ENCODE measurements at regions not wholly inside any gene's neighbourhood (a gene's known extent, or its start where the extent isn't known, plus 50 kb on each side); places are given as distances from the start of the nearest gene placed in this dataset.
"Not testable (repeated sequence)": the region's sequence is repeated elsewhere in the genome, so short reads cannot be mapped to it uniquely, and the experiment has no call there.

DNA sequence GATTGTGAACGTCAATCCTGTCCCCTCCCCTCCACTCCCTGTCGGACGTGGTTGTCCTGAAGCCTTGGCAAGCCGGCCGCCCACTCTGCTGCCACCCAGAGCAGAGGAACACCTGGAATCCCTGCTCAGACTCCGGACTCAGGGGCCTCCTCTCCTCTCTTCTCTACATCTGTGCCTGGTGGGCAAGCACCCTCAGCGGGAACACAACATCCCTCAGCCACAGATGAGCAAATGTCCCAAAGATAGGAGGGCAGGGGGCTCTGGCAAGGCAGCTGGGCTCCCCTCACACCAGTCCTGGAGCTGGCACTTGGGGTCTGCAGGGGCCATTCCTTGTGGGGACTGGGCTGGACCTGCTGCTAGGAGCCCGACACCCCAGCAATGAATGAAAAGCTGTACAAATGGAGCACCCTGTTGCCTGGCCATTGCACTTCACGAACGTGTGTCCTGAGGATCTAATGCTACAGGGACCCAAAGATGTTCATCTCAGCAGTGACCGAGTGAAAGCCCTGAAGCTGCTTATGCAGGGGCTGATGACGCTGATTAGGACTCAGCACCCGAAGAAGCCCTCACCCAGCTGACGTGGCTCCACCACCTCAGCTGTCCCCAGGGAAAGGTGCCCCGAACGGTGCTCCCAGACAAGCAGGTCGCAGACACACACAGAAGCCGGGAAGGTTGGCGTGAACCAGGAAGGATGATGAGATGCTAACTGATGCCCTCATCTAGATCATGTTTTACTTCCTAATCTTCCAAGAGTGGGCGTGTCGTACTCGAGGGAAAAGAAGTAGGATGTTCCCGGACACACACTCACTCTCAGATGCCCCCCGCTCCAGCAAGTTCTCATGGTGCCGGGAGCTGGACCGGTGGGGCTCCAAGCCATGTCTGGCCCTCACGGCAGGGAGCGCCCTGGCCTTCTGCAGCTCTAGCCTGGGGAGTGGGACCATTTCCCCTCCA lies 177.0 kb upstream of the PPP1R26 start:
- Histone ChIP-seq H3K36me3 (ENCODE audit: control insufficient read depth, insufficient read depth, low read length) (no peaks in the 10 kb centered on the region), H3K27ac (ENCODE audit: low read length) (no peak overlapping the region), H3K9me3 (ENCODE audit: control insufficient read depth, insufficient read depth, low read length) (no peaks in the 10 kb centered on the region), H3K27me3 (ENCODE audit: control insufficient read depth, insufficient read depth, low read length) (no peaks in the 10 kb centered on the region; the same call in 1 of the 2 replicates), H3K4me1 (ENCODE audit: control insufficient read depth, insufficient read depth, low read length) (no peaks in the 10 kb centered on the region), H3K4me3 (ENCODE audit: low read length) (no peak overlapping the region)
- DNase-seq (ENCODE audit: low read depth, low spot score): no peak
- WGBS (ENCODE audit: insufficient coverage, insufficient read length): no CpG with 5 or more reads among the region's 28 CpGs

DNA sequence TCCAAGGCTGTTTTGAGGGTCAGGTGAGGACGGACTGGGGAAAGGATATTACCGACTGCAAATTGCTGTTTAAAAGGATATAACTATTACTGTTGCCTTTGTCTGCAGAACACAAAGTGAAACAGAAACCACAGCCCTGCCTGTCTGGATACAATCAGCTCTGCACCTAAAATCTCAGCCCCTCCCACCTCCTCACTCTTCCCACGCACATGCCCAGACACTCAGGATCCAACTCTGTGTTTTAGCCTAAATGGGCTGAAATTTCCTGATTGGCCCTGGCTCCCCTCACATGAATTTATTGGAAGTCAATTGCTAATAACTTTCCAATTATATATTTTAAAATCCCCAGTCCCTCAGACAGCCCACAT lies 176.3 kb upstream of the PPP1R26 start:
- no peak for DNase-seq (ENCODE audit: low read depth, low spot score)
- H3K27ac ChIP-seq (ENCODE audit: low read length): no peak overlapping the region
- no CpG with 5 or more reads among the region's 3 CpGs for whole genome bisulfite sequencing (ENCODE audit: insufficient coverage, insufficient read length)
- no peaks in the 10 kb centered on the region for H3K4me1 ChIP-seq (ENCODE audit: control insufficient read depth, insufficient read depth, low read length)
- no peaks in the 10 kb centered on the region for H3K36me3 ChIP-seq (ENCODE audit: control insufficient read depth, insufficient read depth, low read length)
- no peaks in the 10 kb centered on the region for H3K27me3 ChIP-seq (ENCODE audit: control insufficient read depth, insufficient read depth, low read length)
- no peaks in the 10 kb centered on the region for H3K9me3 ChIP-seq (ENCODE audit: control insufficient read depth, insufficient read depth, low read length)
- H3K4me3 ChIP-seq (ENCODE audit: low read length): no peak overlapping the region

DNA sequence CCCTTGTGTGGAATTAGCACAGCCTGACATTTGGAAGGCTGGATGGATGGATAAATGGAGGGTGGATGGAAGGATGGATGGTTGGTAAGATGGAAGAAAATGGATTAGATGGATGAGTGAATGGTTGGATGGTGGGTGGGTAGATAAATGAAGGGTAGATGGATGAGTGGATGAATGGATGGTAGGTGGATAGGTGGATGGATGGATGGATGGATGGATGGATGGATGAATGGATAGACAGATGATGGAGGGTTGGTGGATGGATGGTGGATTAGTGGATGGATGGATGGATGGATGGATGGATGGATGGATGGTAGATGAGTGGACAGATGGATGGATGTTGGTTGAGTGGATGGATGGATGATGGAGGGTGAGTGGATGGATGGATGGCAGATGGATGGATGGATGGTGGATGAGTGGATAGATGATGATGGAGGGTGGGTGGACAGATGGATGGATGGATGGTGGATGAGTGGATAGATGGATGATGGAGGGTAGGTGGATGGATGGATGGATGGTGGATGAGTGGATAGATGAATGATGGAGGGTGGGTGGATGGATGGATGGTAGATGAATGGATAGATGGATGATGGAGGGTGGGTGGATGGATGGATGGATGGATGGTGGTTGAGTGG lies 175.6 kb upstream of the PPP1R26 start:
- H3K4me1 ChIP-seq (ENCODE audit: control insufficient read depth, insufficient read depth, low read length): no peaks in the 10 kb centered on the region
- H3K27me3 ChIP-seq (ENCODE audit: control insufficient read depth, insufficient read depth, low read length): no peaks in the 10 kb centered on the region
- H3K27ac ChIP-seq (ENCODE audit: low read length): no peak overlapping the region
- no peak for DNase-seq (ENCODE audit: low read depth, low spot score)
- H3K4me3 ChIP-seq (ENCODE audit: low read length): no peak overlapping the region
- H3K36me3 ChIP-seq (ENCODE audit: control insufficient read depth, insufficient read depth, low read length): no peaks in the 10 kb centered on the region
- H3K9me3 ChIP-seq (ENCODE audit: control insufficient read depth, insufficient read depth, low read length): no peaks in the 10 kb centered on the region

DNA sequence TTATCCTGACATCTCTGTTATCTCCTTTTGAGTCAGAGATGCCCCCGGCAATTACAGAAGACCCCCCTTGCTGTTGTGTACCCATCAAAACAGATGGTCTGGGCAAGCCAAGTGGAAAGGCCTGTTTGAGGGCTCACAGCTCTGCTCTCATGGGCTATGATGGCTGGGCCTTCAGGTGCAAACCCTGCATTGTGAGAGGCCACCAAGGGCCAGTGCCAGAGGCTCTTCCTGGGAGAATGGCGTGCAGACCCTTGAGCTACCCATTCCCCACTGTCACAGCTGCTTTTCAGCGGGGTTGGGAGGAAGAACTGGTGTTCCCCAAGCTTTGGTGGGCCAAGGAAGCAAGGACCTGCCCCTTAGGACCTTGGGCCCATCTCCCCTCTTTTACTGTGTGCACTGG lies 174.7 kb upstream of the PPP1R26 start:
- no CpG with 5 or more reads among the region's 3 CpGs for WGBS (ENCODE audit: insufficient coverage, insufficient read length)
- no peaks in the 10 kb centered on the region for H3K36me3 ChIP-seq (ENCODE audit: control insufficient read depth, insufficient read depth, low read length)
- no peaks in the 10 kb centered on the region for H3K9me3 ChIP-seq (ENCODE audit: control insufficient read depth, insufficient read depth, low read length)
- H3K4me1 ChIP-seq (ENCODE audit: control insufficient read depth, insufficient read depth, low read length): peaks cover 1% of the 10 kb centered on the region; the same call in 1 of the 2 replicates
- no peak for DNase-seq (ENCODE audit: low read depth, low spot score)
- no peaks in the 10 kb centered on the region for H3K27me3 ChIP-seq (ENCODE audit: control insufficient read depth, insufficient read depth, low read length)
- no peak overlapping the region for H3K4me3 ChIP-seq (ENCODE audit: low read length)
- H3K27ac ChIP-seq (ENCODE audit: low read length): no peak overlapping the region

DNA sequence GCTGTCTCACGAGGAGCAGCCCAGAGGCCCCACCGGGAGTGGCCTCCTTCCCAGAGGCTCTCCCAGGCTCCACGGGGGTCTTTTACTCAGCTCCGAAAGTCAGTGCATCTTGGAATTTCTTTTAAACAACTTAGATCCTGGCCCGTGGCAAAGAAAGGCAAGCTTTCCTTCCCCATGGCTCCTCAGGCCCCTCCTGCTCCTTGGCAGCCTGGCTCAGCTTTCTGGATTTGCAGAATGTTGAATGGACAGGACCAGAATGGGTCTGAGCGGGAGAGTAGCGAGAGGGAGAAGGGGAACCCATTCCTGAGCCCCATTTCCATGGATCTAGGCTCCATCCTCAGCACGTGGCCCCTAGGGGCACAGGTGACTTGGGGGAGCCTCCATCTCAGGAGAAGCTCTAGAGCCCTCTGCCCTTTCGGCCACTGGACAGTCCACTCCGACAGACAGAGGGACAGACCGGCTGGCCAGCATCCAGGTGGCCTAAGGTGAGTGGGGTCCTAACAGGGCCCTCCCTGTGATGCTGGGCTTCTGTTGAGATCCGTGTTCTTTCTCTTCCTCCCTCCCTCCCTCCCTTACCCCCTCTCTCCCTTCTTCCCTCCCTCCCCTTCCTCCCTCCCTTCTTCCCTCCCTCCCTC lies 173.9 kb upstream of the PPP1R26 start:
- H3K27me3 ChIP-seq (ENCODE audit: control insufficient read depth, insufficient read depth, low read length): no peaks in the 10 kb centered on the region
- no peak overlapping the region for H3K27ac ChIP-seq (ENCODE audit: low read length)
- H3K36me3 ChIP-seq (ENCODE audit: control insufficient read depth, insufficient read depth, low read length): no peaks in the 10 kb centered on the region
- H3K4me3 ChIP-seq (ENCODE audit: low read length): no peak overlapping the region
- whole genome bisulfite sequencing (ENCODE audit: insufficient coverage, insufficient read length): no CpG with 5 or more reads among the region's 12 CpGs
- DNase-seq (ENCODE audit: low read depth, low spot score): no peak
- peaks cover 1% of the 10 kb centered on the region; the same call in 1 of the 2 replicates for H3K4me1 ChIP-seq (ENCODE audit: control insufficient read depth, insufficient read depth, low read length)
- H3K9me3 ChIP-seq (ENCODE audit: control insufficient read depth, insufficient read depth, low read length): no peaks in the 10 kb centered on the region

DNA sequence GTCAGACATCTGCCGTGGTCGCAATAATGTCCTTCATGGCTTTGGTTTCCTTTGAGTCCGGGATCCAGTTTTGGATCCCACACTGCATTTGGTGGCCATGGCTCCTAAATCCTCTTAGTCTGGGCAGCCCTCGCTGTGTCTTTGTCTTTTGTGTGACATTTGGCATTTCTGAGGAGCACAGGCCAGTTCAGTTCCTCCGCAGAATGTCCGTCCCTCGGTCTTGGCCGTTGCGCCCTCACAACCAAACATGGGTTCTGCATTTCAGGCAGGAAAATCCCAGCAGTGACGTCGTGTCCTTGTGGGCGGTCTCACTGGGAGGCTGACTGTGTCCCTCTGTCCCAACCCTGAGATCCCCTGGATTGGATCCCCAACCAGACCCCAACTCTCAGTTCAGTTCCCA lies 172.9 kb upstream of the PPP1R26 start:
- Histone ChIP-seq H3K4me3 (ENCODE audit: low read length) (no peak overlapping the region), H3K9me3 (ENCODE audit: control insufficient read depth, insufficient read depth, low read length) (no peaks in the 10 kb centered on the region), H3K27ac (ENCODE audit: low read length) (no peak overlapping the region), H3K36me3 (ENCODE audit: control insufficient read depth, insufficient read depth, low read length) (no peaks in the 10 kb centered on the region), H3K27me3 (ENCODE audit: control insufficient read depth, insufficient read depth, low read length) (no peaks in the 10 kb centered on the region), H3K4me1 (ENCODE audit: control insufficient read depth, insufficient read depth, low read length) (peaks cover 1% of the 10 kb centered on the region; the same call in 1 of the 2 replicates)
- DNase-seq (ENCODE audit: low read depth, low spot score): no peak
- WGBS (ENCODE audit: insufficient coverage, insufficient read length): no CpG with 5 or more reads among the region's 12 CpGs

DNA sequence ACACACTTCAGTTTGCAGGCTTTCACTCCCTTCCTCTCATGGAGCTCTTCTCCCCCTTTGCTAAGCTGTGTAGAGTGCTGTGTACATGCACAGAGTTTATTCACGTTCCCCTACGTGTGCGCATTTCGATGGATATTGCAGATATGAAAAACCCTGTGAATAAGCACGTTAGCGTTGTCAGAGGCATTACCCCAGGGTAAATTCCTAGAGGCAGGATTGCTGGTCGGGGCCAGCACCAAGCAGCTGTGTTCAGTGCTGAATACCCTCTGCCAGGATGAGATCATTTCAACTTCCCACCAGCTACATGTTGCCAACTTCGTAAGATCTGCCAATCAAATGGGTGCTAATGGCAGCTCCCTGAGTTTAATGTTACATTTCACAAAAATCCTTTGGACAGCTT lies 172.3 kb upstream of the PPP1R26 start:
- Histone ChIP-seq H3K27me3 (ENCODE audit: control insufficient read depth, insufficient read depth, low read length) (no peaks in the 10 kb centered on the region), H3K4me1 (ENCODE audit: control insufficient read depth, insufficient read depth, low read length) (peaks cover 1% of the 10 kb centered on the region; the same call in 1 of the 2 replicates)

DNA sequence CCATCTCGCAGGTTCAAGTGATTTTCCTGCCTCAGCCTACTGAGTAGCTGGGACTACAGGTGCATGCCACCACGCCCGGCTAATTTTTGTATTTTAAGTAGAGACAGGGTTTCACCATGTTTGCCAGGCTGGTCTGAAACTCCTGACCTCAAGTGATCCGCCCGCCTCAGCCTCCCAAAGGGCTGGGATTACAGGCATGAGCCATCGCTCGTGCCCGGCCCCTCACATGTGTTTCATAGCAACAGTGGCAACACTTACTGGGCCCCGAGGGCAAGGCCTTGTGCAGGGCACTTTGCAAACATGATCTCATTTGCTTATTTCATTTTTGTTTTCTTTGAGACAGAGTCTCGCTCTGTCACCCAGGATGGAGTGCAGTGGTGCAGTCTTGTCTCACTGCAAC lies 171.7 kb upstream of the PPP1R26 start:
- not testable (repeated sequence) for H3K36me3 ChIP-seq (ENCODE audit: control insufficient read depth, insufficient read depth, low read length); H3K9me3 ChIP-seq (ENCODE audit: control insufficient read depth, insufficient read depth, low read length); H3K4me3 ChIP-seq (ENCODE audit: low read length); H3K27me3 ChIP-seq (ENCODE audit: control insufficient read depth, insufficient read depth, low read length); H3K4me1 ChIP-seq (ENCODE audit: control insufficient read depth, insufficient read depth, low read length); H3K27ac ChIP-seq (ENCODE audit: low read length); DNase-seq (ENCODE audit: low read depth, low spot score)
- WGBS (ENCODE audit: insufficient coverage, insufficient read length): no CpG with 5 or more reads among the region's 10 CpGs

More for the DNA sequence above, 172.3 kb upstream of the PPP1R26 start:
- Histone ChIP-seq H3K27ac (ENCODE audit: low read length) (no peak overlapping the region), H3K9me3 (ENCODE audit: control insufficient read depth, insufficient read depth, low read length) (no peaks in the 10 kb centered on the region), H3K36me3 (ENCODE audit: control insufficient read depth, insufficient read depth, low read length) (no peaks in the 10 kb centered on the region), H3K4me3 (ENCODE audit: low read length) (no peak overlapping the region)
- no peak for DNase-seq (ENCODE audit: low read depth, low spot score)
- WGBS (ENCODE audit: insufficient coverage, insufficient read length): no CpG with 5 or more reads among the region's 8 CpGs

DNA sequence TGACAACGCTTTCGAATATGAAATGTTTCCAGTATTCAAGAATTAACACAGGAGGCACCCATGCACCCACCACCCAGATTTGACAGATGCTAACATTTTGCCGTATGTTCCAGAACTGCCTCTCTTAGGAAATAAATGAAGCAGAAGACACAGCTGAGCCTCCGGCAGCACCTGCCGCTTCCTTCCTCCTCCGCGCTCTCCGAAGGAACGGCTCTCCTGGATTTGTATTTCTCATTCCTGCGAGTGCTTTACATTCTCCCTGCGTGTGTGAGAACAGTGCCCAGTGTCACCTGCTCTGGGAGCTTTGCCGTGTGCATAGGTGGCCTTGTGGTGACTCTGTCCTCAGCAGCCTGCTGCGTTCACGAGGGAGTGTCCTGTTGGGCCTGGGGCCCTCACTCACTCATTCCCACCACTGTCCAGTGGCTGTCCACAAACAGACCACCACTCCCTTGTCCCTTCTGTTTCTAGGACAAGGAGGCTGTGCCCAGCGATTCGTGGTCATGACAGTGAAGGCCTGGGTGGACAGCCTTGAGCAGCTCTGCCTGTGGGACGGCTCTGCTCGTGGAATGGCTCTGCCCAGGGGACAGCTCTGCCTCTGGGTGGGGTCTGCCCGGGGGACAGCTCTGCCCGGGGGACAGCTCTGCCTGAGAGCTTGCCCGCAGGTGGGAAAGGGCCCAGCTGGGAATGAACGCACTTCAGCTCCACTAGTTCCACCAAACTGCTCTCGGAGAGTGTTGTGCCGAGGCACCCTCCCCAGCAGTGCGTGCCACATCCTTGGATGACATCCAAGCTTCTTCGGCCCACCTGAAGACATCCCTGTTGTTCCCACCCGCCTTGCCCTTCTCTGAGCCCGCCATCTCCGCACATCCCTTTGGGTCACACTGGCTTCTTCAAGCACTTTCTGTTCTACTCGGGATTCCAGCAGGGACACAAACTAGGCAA lies 170.5 kb upstream of the PPP1R26 start:
- H3K4me1 ChIP-seq (ENCODE audit: control insufficient read depth, insufficient read depth, low read length): peaks cover 1% of the 10 kb centered on the region; the same call in 1 of the 2 replicates
- H3K27me3 ChIP-seq (ENCODE audit: control insufficient read depth, insufficient read depth, low read length): no peaks in the 10 kb centered on the region
- no peak overlapping the region for H3K4me3 ChIP-seq (ENCODE audit: low read length)
- H3K27ac ChIP-seq (ENCODE audit: low read length): no peak overlapping the region
- H3K36me3 ChIP-seq (ENCODE audit: control insufficient read depth, insufficient read depth, low read length): no peaks in the 10 kb centered on the region
- no peak for DNase-seq (ENCODE audit: low read depth, low spot score)
- no CpG with 5 or more reads among the region's 30 CpGs for WGBS (ENCODE audit: insufficient coverage, insufficient read length)
- no peaks in the 10 kb centered on the region for H3K9me3 ChIP-seq (ENCODE audit: control insufficient read depth, insufficient read depth, low read length)

DNA sequence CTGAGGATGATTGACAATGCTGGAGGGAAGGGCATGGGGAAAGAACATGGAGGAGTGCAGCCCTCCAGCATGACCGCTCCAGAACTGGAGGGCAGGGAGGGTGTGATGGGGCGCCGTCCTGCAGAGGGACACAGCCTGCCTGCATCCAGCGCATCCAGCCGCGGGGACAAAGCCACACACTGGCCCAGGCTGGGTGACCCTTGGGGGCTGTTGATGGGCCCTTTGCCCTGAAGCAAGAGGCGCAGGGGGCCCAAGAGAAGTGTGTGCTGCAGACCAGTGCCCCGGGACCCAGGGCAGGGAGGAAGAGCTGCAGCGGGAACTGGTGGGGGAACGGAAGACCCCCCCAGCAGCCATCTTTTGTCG lies 169.8 kb upstream of the PPP1R26 start:
- Histone ChIP-seq H3K4me3 (ENCODE audit: low read length) (no peak overlapping the region), H3K4me1 (ENCODE audit: control insufficient read depth, insufficient read depth, low read length) (peaks cover 1% of the 10 kb centered on the region; the same call in 1 of the 2 replicates), H3K27me3 (ENCODE audit: control insufficient read depth, insufficient read depth, low read length) (no peaks in the 10 kb centered on the region), H3K36me3 (ENCODE audit: control insufficient read depth, insufficient read depth, low read length) (no peaks in the 10 kb centered on the region), H3K9me3 (ENCODE audit: control insufficient read depth, insufficient read depth, low read length) (no peaks in the 10 kb centered on the region), H3K27ac (ENCODE audit: low read length) (no peak overlapping the region)
- no peak for DNase-seq (ENCODE audit: low read depth, low spot score)
- WGBS (ENCODE audit: insufficient coverage, insufficient read length): no CpG with 5 or more reads among the region's 11 CpGs

Measured in iPS DF 6.9 (cell line).